Liver (tissue), 3 donors: ENCODE measurements at regions not wholly inside any gene's neighbourhood (a gene's known extent, or its start where the extent isn't known, plus 50 kb on each side); places are given as distances from the start of the nearest gene placed in this dataset.

Experiments
- ATF3 ChIP-seq: IDR thresholded peaks from 2 replicates; pipeline ENCODE4 v1.6.1; 2016; ENCODE audit warnings: antibody characterized with exemption
- EGR1 ChIP-seq, 2 donors: IDR thresholded peaks; 2 replicates each; pipeline ENCODE4 v1.6.1; 2016 to 2018; ENCODE audit warnings: antibody characterized with exemption in 2 of 2, low read depth in 2 of 2
- GABPA ChIP-seq, 2 donors: IDR thresholded peaks in 1 of 2; conservative IDR thresholded peaks in 1 of 2; 2 replicates each; pipeline ENCODE4 v1.6.1; 2016; ENCODE audit warnings: antibody characterized with exemption in 2 of 2, mild to moderate bottlenecking in 1 of 2, moderate library complexity in 1 of 2
- JUND ChIP-seq, 2 donors: IDR thresholded peaks; 2 replicates each; pipeline ENCODE4 v1.6.1; 2016; ENCODE audit warnings: antibody characterized with exemption in 2 of 2
- NR2F2 ChIP-seq: IDR thresholded peaks from 2 replicates; pipeline ENCODE4 v1.6.1; 2016; ENCODE audit warnings: antibody characterized with exemption
- RAD21 ChIP-seq, 2 donors: IDR thresholded peaks; 2 replicates each; pipeline ENCODE4 v1.6.1; 2016; ENCODE audit warnings: antibody characterized with exemption in 2 of 2, mild to moderate bottlenecking in 2 of 2
- RXRA ChIP-seq, 2 donors: IDR thresholded peaks; 2 replicates each; pipeline ENCODE4 v1.6.1; 2017 to 2018; ENCODE audit warnings: antibody characterized with exemption in 2 of 2, mild to moderate bottlenecking in 1 of 2
- SP1 ChIP-seq: IDR thresholded peaks from 2 replicates; pipeline ENCODE4 v1.6.1; 2018; ENCODE audit warnings: antibody characterized with exemption, mild to moderate bottlenecking
- TAF1 ChIP-seq: conservative IDR thresholded peaks from 2 replicates; pipeline ENCODE4 v1.6.1; 2016; ENCODE audit warnings: antibody characterized with exemption, mild to moderate bottlenecking
- TF ChIP-seq, protein P1 (sequence below): fragments of 150-350 bp; IDR thresholded peaks from 2 replicates; pipeline ENCODE4 v1.5.1; 2017; ENCODE audit warnings: improper control_type of control experiment, low read depth, low read length; ENCODE audit not compliant: missing input control
- TF ChIP-seq, protein P2 (sequence below): IDR thresholded peaks from 2 replicates; pipeline ENCODE4 v1.6.1; 2016; ENCODE audit warnings: antibody characterized with exemption, mild to moderate bottlenecking
- TF ChIP-seq, protein P3 (sequence below): IDR thresholded peaks from 2 replicates; pipeline ENCODE4 v1.6.1; 2016; ENCODE audit warnings: antibody characterized with exemption
- TF ChIP-seq, protein P4 (sequence below): IDR thresholded peaks from 2 replicates; pipeline ENCODE4 v1.6.1; 2016; ENCODE audit warnings: antibody characterized with exemption
- donor health status: healthy.
- donor health status: healthy.

GRCh38 chr10:121051696-121052279 is 200.6 kb downstream of the WDR11 start:
- TF ChIP-seq, protein P1, sequence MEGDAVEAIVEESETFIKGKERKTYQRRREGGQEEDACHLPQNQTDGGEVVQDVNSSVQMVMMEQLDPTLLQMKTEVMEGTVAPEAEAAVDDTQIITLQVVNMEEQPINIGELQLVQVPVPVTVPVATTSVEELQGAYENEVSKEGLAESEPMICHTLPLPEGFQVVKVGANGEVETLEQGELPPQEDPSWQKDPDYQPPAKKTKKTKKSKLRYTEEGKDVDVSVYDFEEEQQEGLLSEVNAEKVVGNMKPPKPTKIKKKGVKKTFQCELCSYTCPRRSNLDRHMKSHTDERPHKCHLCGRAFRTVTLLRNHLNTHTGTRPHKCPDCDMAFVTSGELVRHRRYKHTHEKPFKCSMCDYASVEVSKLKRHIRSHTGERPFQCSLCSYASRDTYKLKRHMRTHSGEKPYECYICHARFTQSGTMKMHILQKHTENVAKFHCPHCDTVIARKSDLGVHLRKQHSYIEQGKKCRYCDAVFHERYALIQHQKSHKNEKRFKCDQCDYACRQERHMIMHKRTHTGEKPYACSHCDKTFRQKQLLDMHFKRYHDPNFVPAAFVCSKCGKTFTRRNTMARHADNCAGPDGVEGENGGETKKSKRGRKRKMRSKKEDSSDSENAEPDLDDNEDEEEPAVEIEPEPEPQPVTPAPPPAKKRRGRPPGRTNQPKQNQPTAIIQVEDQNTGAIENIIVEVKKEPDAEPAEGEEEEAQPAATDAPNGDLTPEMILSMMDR = no peak
- TF ChIP-seq, protein P2, sequence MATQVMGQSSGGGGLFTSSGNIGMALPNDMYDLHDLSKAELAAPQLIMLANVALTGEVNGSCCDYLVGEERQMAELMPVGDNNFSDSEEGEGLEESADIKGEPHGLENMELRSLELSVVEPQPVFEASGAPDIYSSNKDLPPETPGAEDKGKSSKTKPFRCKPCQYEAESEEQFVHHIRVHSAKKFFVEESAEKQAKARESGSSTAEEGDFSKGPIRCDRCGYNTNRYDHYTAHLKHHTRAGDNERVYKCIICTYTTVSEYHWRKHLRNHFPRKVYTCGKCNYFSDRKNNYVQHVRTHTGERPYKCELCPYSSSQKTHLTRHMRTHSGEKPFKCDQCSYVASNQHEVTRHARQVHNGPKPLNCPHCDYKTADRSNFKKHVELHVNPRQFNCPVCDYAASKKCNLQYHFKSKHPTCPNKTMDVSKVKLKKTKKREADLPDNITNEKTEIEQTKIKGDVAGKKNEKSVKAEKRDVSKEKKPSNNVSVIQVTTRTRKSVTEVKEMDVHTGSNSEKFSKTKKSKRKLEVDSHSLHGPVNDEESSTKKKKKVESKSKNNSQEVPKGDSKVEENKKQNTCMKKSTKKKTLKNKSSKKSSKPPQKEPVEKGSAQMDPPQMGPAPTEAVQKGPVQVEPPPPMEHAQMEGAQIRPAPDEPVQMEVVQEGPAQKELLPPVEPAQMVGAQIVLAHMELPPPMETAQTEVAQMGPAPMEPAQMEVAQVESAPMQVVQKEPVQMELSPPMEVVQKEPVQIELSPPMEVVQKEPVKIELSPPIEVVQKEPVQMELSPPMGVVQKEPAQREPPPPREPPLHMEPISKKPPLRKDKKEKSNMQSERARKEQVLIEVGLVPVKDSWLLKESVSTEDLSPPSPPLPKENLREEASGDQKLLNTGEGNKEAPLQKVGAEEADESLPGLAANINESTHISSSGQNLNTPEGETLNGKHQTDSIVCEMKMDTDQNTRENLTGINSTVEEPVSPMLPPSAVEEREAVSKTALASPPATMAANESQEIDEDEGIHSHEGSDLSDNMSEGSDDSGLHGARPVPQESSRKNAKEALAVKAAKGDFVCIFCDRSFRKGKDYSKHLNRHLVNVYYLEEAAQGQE = no peak
- TF ChIP-seq JUND (IDR thresholded peaks at IDR 0.05) (no peak), GABPA (IDR thresholded peaks at IDR 0.05 in 1 of 2, conservative IDR thresholded peaks at IDR 0.05 in 1 of 2) (no peak), ATF3 (no peak), NR2F2 (no peak), RAD21 (IDR thresholded peaks at IDR 0.05) (no peak), SP1 (no peak), EGR1 (IDR thresholded peaks at IDR 0.05; ENCODE audit: low read depth in 2 of 2) (no peak), RXRA (IDR thresholded peaks at IDR 0.05) (no peak), TAF1 (no peak)
- TF ChIP-seq, protein P3, sequence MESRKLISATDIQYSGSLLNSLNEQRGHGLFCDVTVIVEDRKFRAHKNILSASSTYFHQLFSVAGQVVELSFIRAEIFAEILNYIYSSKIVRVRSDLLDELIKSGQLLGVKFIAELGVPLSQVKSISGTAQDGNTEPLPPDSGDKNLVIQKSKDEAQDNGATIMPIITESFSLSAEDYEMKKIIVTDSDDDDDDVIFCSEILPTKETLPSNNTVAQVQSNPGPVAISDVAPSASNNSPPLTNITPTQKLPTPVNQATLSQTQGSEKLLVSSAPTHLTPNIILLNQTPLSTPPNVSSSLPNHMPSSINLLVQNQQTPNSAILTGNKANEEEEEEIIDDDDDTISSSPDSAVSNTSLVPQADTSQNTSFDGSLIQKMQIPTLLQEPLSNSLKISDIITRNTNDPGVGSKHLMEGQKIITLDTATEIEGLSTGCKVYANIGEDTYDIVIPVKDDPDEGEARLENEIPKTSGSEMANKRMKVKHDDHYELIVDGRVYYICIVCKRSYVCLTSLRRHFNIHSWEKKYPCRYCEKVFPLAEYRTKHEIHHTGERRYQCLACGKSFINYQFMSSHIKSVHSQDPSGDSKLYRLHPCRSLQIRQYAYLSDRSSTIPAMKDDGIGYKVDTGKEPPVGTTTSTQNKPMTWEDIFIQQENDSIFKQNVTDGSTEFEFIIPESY = no peak
- TF ChIP-seq, protein P4, sequence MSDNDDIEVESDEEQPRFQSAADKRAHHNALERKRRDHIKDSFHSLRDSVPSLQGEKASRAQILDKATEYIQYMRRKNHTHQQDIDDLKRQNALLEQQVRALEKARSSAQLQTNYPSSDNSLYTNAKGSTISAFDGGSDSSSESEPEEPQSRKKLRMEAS = no peak
